Chondrocyte (in vitro differentiated cells): ENCODE measurements at regions not wholly inside any gene's neighbourhood (a gene's known extent, or its start where the extent isn't known, plus 50 kb on each side); places are given as distances from the start of the nearest gene placed in this dataset.

ENCODE experiments used
- DNase-seq: peaks from one replicate; pipeline ENCODE4 v3.0.0; 2021; ENCODE audit warnings: mixed read lengths, low spot score
- H3K27ac Mint-ChIP-seq: one replicate; pipeline ENCODE4 v1.8.0; 2021; ENCODE audit warnings: mild to moderate bottlenecking, moderate library complexity, mixed read lengths; ENCODE audit not compliant: unreplicated experiment
- H3K27me3 Mint-ChIP-seq: 2 replicates; pipeline ENCODE4 v1.8.0; 2021; ENCODE audit warnings: low read depth, mixed read lengths
- H3K36me3 Mint-ChIP-seq: 2 replicates; pipeline ENCODE4 v1.8.0; 2021; ENCODE audit warnings: low read depth, mixed read lengths
- H3K4me1 Mint-ChIP-seq: 2 replicates; pipeline ENCODE4 v1.8.0; 2021; ENCODE audit warnings: low read depth, mild to moderate bottlenecking, mixed read lengths
- H3K4me3 Mint-ChIP-seq: one replicate; pipeline ENCODE4 v1.8.0; 2021; ENCODE audit warnings: mild to moderate bottlenecking, moderate library complexity, mixed read lengths; ENCODE audit not compliant: unreplicated experiment
- H3K9me3 Mint-ChIP-seq: 2 replicates; pipeline ENCODE4 v1.8.0; 2021; ENCODE audit warnings: low read depth, mixed read lengths
- TF ChIP-seq, protein P1 (sequence below): fragments of 200-600 bp; sonication (generic); IDR thresholded peaks from 2 replicates; pipeline ENCODE4 v1.5.0; 2021; ENCODE audit warnings: antibody characterized with exemption, mild to moderate bottlenecking, moderate library complexity

DNA sequence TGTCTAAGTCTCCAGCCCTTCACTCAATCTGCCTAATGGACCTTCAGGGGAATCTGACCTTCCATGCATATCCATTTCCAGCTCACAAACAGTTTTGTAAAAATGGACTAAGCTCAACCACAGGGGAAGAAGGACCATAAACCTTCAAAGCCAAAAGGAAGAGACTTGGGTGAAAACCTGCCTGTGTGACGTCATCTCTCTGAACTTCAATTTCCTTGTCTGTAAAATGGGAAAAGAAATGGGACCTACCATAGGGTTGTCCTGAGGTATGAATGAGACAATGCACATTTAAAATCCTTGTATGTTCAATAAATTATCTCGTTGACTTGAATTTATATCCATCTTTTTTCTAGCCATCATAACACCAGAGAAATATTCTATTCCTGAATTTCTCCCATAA is 370.7 kb downstream of the INSC start:
- Mint-ChIP-seq H3K4me1 (no peaks in the 10 kb centered on the region), H3K36me3 (no peaks in the 10 kb centered on the region), H3K27ac (no peak overlapping the region), H3K9me3 (no peaks in the 10 kb centered on the region), H3K4me3 (no peak overlapping the region), H3K27me3 (peaks cover 29% of the 10 kb centered on the region)
- TF ChIP-seq, protein P1, sequence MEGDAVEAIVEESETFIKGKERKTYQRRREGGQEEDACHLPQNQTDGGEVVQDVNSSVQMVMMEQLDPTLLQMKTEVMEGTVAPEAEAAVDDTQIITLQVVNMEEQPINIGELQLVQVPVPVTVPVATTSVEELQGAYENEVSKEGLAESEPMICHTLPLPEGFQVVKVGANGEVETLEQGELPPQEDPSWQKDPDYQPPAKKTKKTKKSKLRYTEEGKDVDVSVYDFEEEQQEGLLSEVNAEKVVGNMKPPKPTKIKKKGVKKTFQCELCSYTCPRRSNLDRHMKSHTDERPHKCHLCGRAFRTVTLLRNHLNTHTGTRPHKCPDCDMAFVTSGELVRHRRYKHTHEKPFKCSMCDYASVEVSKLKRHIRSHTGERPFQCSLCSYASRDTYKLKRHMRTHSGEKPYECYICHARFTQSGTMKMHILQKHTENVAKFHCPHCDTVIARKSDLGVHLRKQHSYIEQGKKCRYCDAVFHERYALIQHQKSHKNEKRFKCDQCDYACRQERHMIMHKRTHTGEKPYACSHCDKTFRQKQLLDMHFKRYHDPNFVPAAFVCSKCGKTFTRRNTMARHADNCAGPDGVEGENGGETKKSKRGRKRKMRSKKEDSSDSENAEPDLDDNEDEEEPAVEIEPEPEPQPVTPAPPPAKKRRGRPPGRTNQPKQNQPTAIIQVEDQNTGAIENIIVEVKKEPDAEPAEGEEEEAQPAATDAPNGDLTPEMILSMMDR, result no peak
- no peak for DNase-seq

GRCh38 chr11:15489281-15489680 is 374.6 kb downstream of the INSC start:
- H3K9me3 Mint-ChIP-seq, result no peaks in the 10 kb centered on the region
- TF ChIP-seq, protein P1, result no peak

DNA sequence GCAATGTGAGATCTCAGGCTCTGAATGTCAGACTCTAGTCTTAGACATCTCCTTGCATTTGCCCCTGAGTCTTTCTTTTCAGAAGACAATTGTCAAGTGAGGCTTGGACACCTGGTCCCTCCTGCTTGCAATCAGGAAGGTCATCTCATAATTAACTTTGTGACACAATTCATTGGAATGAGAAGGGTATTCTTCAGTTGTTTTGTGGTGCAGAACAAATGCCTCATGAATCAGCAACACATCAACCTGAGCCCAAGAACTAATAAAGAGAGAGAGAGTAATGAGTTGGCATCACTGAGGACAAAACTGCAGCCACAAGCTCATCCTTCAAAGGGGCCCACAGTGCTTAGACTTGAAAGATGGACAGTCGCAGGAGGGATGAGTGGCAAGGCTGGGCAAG is 375.8 kb downstream of the INSC start:
- Mint-ChIP-seq H3K9me3 (no peaks in the 10 kb centered on the region), H3K4me1 (peaks cover 17% of the 10 kb centered on the region), H3K27me3 (peaks cover 13% of the 10 kb centered on the region), H3K4me3 (no peak overlapping the region), H3K27ac (no peak overlapping the region), H3K36me3 (no peaks in the 10 kb centered on the region)
- no peak for DNase-seq
- TF ChIP-seq, protein P1, result no peak

More at GRCh38 chr11:15489281-15489680, 374.6 kb downstream of the INSC start:
- H3K36me3 Mint-ChIP-seq, result no peaks in the 10 kb centered on the region
- DNase-seq, result no peak
- peaks cover 15% of the 10 kb centered on the region for H3K4me1 Mint-ChIP-seq
- H3K27ac Mint-ChIP-seq, result no peak overlapping the region
- H3K4me3 Mint-ChIP-seq, result no peak overlapping the region
- peaks cover 19% of the 10 kb centered on the region for H3K27me3 Mint-ChIP-seq

- Mint-ChIP-seq H3K4me1 (peaks cover 17% of the 10 kb centered on the region), H3K27me3 (peaks cover 11% of the 10 kb centered on the region), H3K27ac (no peak overlapping the region), H3K4me3 (no peak overlapping the region), H3K9me3 (no peaks in the 10 kb centered on the region), H3K36me3 (no peaks in the 10 kb centered on the region)
- no peak for DNase-seq
- TF ChIP-seq, protein P1, result no peak
These were observed 378.3 kb downstream of the INSC start for GRCh38 chr11:15493066-15493465.

GRCh38 chr11:15493921-15494620 is 379.3 kb downstream of the INSC start:
- Mint-ChIP-seq H3K4me1 (peaks cover 17% of the 10 kb centered on the region), H3K36me3 (no peaks in the 10 kb centered on the region), H3K4me3 (no peak overlapping the region), H3K27ac (peak overlapping the region; percentile 24), H3K9me3 (no peaks in the 10 kb centered on the region), H3K27me3 (peaks cover 8% of the 10 kb centered on the region)
- DNase-seq, result no peak
- TF ChIP-seq, protein P1, result no peak
